ENCODE measurements at regions not wholly inside any gene's neighbourhood (a gene's known extent, or its start where the extent isn't known, plus 50 kb on each side); places are given as distances from the start of the nearest gene placed in this dataset.

DNA sequence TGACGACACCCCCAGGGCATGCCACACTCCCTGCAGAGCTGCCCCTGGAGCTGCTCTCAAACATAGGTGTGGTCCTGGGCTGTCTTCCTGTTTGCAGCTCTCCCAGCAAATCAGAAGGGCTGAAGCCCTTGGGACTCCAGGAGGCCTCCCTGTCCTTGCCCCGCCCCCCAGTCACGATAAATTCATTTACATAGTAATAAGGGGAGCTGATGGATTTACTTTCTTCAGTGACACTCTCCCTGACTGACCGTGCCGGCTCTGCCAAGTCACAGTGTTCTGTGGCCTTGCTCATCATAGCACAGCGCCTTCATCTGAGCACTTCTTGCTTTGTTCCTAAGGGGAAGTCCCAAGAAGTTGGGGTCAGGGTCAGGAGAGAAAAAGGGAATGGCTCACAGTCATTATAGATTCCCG is 121.4 kb downstream of the ENC1 start:
- H3K27me3 ChIP-seq (ENCODE audit: insufficient read depth): no peaks in the 10 kb centered on the region
- no peaks in the 10 kb centered on the region for H4K20me1 ChIP-seq (replicated peaks; ENCODE audit: insufficient read depth)
- no peaks in the 10 kb centered on the region for H3F3A ChIP-seq (replicated peaks; ENCODE audit: low read depth)
- no peak overlapping the region for H3K4me2 ChIP-seq
- H3K79me2 ChIP-seq (replicated peaks; ENCODE audit: insufficient read depth): no peaks in the 10 kb centered on the region
- ATAC-seq: no peak; the same call in 1 of the 3 replicates
- H3K27me3 Mint-ChIP-seq (ENCODE audit: insufficient read depth, low read depth, poor library complexity): peaks cover 5% of the 10 kb centered on the region
- H3K4me1 ChIP-seq (ENCODE audit: insufficient read depth): peaks cover 9% of the 10 kb centered on the region; the same call in 1 of the 2 replicates
- no peak overlapping the region for H3K4me3 Mint-ChIP-seq
- peaks cover 26% of the 10 kb centered on the region for H3K36me3 Mint-ChIP-seq (ENCODE audit: low read depth)
- DNase-seq (ENCODE audit: low spot score): peak; percentile 34
- no peak overlapping the region for H3K4me3 ChIP-seq
- H3K4me1 Mint-ChIP-seq: peaks cover 24% of the 10 kb centered on the region
- TF ChIP-seq EZH2phosphoT487 (IDR thresholded peaks at IDR 0.05; ENCODE audit: unreplicated experiment) (no peak), CREB1 (CRISPR knock-in tag; IDR thresholded peaks at IDR 0.05; ENCODE audit: low read depth) (no peak), ZNF331 (CRISPR knock-in tag; IDR thresholded peaks at IDR 0.05; ENCODE audit: low read depth) (no peak), POLR2AphosphoS5 (IDR thresholded peaks at IDR 0.05; ENCODE audit: low read depth) (no peak), STAT1 (IDR thresholded peaks at IDR 0.05; ENCODE audit: unreplicated experiment) (no peak)
- TF ChIP-seq, protein P1, sequence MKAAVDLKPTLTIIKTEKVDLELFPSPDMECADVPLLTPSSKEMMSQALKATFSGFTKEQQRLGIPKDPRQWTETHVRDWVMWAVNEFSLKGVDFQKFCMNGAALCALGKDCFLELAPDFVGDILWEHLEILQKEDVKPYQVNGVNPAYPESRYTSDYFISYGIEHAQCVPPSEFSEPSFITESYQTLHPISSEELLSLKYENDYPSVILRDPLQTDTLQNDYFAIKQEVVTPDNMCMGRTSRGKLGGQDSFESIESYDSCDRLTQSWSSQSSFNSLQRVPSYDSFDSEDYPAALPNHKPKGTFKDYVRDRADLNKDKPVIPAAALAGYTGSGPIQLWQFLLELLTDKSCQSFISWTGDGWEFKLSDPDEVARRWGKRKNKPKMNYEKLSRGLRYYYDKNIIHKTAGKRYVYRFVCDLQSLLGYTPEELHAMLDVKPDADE (IDR thresholded peaks at IDR 0.05): no peak
- TF ChIP-seq, protein P2, sequence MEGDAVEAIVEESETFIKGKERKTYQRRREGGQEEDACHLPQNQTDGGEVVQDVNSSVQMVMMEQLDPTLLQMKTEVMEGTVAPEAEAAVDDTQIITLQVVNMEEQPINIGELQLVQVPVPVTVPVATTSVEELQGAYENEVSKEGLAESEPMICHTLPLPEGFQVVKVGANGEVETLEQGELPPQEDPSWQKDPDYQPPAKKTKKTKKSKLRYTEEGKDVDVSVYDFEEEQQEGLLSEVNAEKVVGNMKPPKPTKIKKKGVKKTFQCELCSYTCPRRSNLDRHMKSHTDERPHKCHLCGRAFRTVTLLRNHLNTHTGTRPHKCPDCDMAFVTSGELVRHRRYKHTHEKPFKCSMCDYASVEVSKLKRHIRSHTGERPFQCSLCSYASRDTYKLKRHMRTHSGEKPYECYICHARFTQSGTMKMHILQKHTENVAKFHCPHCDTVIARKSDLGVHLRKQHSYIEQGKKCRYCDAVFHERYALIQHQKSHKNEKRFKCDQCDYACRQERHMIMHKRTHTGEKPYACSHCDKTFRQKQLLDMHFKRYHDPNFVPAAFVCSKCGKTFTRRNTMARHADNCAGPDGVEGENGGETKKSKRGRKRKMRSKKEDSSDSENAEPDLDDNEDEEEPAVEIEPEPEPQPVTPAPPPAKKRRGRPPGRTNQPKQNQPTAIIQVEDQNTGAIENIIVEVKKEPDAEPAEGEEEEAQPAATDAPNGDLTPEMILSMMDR (conservative IDR thresholded peaks at IDR 0.05; ENCODE audit: low read depth in 2 of 2): no peak
- TF ChIP-seq, protein P3, sequence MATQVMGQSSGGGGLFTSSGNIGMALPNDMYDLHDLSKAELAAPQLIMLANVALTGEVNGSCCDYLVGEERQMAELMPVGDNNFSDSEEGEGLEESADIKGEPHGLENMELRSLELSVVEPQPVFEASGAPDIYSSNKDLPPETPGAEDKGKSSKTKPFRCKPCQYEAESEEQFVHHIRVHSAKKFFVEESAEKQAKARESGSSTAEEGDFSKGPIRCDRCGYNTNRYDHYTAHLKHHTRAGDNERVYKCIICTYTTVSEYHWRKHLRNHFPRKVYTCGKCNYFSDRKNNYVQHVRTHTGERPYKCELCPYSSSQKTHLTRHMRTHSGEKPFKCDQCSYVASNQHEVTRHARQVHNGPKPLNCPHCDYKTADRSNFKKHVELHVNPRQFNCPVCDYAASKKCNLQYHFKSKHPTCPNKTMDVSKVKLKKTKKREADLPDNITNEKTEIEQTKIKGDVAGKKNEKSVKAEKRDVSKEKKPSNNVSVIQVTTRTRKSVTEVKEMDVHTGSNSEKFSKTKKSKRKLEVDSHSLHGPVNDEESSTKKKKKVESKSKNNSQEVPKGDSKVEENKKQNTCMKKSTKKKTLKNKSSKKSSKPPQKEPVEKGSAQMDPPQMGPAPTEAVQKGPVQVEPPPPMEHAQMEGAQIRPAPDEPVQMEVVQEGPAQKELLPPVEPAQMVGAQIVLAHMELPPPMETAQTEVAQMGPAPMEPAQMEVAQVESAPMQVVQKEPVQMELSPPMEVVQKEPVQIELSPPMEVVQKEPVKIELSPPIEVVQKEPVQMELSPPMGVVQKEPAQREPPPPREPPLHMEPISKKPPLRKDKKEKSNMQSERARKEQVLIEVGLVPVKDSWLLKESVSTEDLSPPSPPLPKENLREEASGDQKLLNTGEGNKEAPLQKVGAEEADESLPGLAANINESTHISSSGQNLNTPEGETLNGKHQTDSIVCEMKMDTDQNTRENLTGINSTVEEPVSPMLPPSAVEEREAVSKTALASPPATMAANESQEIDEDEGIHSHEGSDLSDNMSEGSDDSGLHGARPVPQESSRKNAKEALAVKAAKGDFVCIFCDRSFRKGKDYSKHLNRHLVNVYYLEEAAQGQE (IDR thresholded peaks at IDR 0.05; ENCODE audit: unreplicated experiment): no peak
- H3K27ac Mint-ChIP-seq: no peak overlapping the region
- no peak overlapping the region for H2AFZ ChIP-seq
- peaks cover 22% of the 10 kb centered on the region for H3K9me3 Mint-ChIP-seq
- no peaks in the 10 kb centered on the region; the same call in 1 of the 2 replicates for H3K36me3 ChIP-seq (ENCODE audit: insufficient read depth)
- no peaks in the 10 kb centered on the region for H3K9me2 ChIP-seq (ENCODE audit: insufficient read depth)
- no peak overlapping the region for H3K27ac ChIP-seq (ENCODE audit: low read depth)

DNA sequence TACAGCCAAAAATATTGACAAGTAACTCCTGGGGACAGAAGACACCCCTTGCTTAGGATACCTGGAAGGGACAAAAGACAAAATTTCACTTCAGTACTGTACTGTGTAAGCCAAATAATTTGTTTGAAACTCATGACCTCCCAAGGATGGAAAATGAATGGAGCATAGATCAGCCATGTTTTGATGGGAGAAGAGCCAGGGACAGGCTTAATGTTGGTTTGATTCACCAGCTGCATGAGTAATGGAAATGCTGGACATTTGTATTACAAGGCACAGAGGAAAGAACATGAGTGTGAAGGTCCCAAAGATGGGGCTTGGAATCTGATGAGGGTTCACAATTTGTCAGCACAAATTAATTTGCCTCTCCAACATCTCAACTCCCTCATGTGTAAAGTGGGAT is 122.8 kb downstream of the ENC1 start:
- no peak for DNase-seq (ENCODE audit: low spot score)
- Histone ChIP-seq H3K9me2 (ENCODE audit: insufficient read depth) (no peaks in the 10 kb centered on the region), H3K27ac (ENCODE audit: low read depth) (no peak overlapping the region), H3K4me1 (ENCODE audit: insufficient read depth) (peaks cover 9% of the 10 kb centered on the region; the same call in 1 of the 2 replicates), H3K27me3 (ENCODE audit: insufficient read depth) (no peaks in the 10 kb centered on the region), H2AFZ (no peak overlapping the region), H3K36me3 (ENCODE audit: insufficient read depth) (no peaks in the 10 kb centered on the region; the same call in 1 of the 2 replicates), H3K79me2 (replicated peaks; ENCODE audit: insufficient read depth) (no peaks in the 10 kb centered on the region), H4K20me1 (replicated peaks; ENCODE audit: insufficient read depth) (no peaks in the 10 kb centered on the region), H3K4me2 (no peak overlapping the region), H3F3A (replicated peaks; ENCODE audit: low read depth) (no peaks in the 10 kb centered on the region), H3K4me3 (no peak overlapping the region)
- no peak for TF ChIP-seq POLR2AphosphoS5 (IDR thresholded peaks at IDR 0.05; ENCODE audit: low read depth)
- Mint-ChIP-seq H3K27me3 (ENCODE audit: insufficient read depth, low read depth, poor library complexity) (peaks cover 6% of the 10 kb centered on the region), H3K4me3 (no peak overlapping the region), H3K27ac (no peak overlapping the region), H3K9me3 (peaks cover 7% of the 10 kb centered on the region), H3K4me1 (peaks cover 24% of the 10 kb centered on the region), H3K36me3 (ENCODE audit: low read depth) (peaks cover 11% of the 10 kb centered on the region)
- no peak for ATAC-seq

Data from GM23338 (cell line).